BJ (cell line): ENCODE measurements at regions not wholly inside any gene's neighbourhood (a gene's known extent, or its start where the extent isn't known, plus 50 kb on each side); places are given as distances from the start of the nearest gene placed in this dataset.

ENCODE experiments used
- CTCF ChIA-PET: fragments of 350-600 bp; formaldehyde crosslinking; extraction: SDS; loops from one replicate; lab custom pipeline; 2021; ENCODE audit warnings: antibody characterized with exemption, inconsistent platforms; lab: Yijun Ruan, JAX
- POLR2A ChIA-PET: fragments of 300-600 bp; sonication (Branson Sonifier 250); formaldehyde crosslinking; extraction: SDS; loops from one replicate; lab custom pipeline; 2021; ENCODE audit warnings: antibody characterized with exemption; lab: Charles Lee
- DNase-seq: peaks from one replicate; pipeline ENCODE4 v3.0.0-alpha.2; 2011; ENCODE audit warnings: low read depth
- H3K27me3 ChIP-seq: 2 replicates; pipeline ENCODE4 v1.6.0; 2011; ENCODE audit warnings: low read length; ENCODE audit not compliant: control insufficient read depth, insufficient read depth
- H3K36me3 ChIP-seq: 2 replicates; pipeline ENCODE4 v1.5.1; 2011; ENCODE audit warnings: low read length; ENCODE audit not compliant: control insufficient read depth, insufficient read depth
- H3K4me3 ChIP-seq: 2 replicates; pipeline ENCODE4 v1.5.1; 2011; ENCODE audit warnings: low read depth, mild to moderate bottlenecking, control low read depth, low read length
- TF ChIP-seq, protein P1 (sequence below): IDR thresholded peaks from 2 replicates; pipeline ENCODE4 v1.5.1; 2011; ENCODE audit warnings: low read depth, mild to moderate bottlenecking, control low read depth, inconsistent platforms, low read length, moderate library complexity; ENCODE audit not compliant: insufficient read depth

DNA sequence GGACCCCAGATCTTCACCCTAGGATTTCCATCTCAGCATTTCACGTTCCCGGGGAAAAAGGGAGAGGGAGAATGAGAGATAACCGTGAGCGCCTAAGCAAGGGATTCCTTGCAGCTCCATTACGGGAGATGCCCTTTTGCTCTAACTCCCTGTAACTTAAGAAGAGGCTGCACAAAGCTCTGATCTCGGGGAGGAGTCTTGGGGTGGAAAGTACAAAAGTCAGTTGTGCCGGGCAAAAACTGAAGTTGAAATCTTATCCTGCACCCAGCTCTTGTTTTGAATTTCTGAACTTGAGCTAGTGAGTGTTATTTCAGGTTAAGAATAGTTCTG lies 256.4 kb upstream of the SOX21 start:
- ChIA-PET POLR2A (no interaction called here), CTCF (no interaction called here)
- H3K27me3 ChIP-seq, result peaks cover 35% of the 10 kb centered on the region
- H3K4me3 ChIP-seq, result no peak overlapping the region
- no peaks in the 10 kb centered on the region for H3K36me3 ChIP-seq
- TF ChIP-seq, protein P1, sequence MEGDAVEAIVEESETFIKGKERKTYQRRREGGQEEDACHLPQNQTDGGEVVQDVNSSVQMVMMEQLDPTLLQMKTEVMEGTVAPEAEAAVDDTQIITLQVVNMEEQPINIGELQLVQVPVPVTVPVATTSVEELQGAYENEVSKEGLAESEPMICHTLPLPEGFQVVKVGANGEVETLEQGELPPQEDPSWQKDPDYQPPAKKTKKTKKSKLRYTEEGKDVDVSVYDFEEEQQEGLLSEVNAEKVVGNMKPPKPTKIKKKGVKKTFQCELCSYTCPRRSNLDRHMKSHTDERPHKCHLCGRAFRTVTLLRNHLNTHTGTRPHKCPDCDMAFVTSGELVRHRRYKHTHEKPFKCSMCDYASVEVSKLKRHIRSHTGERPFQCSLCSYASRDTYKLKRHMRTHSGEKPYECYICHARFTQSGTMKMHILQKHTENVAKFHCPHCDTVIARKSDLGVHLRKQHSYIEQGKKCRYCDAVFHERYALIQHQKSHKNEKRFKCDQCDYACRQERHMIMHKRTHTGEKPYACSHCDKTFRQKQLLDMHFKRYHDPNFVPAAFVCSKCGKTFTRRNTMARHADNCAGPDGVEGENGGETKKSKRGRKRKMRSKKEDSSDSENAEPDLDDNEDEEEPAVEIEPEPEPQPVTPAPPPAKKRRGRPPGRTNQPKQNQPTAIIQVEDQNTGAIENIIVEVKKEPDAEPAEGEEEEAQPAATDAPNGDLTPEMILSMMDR, result no peak
- no peak for DNase-seq

DNA sequence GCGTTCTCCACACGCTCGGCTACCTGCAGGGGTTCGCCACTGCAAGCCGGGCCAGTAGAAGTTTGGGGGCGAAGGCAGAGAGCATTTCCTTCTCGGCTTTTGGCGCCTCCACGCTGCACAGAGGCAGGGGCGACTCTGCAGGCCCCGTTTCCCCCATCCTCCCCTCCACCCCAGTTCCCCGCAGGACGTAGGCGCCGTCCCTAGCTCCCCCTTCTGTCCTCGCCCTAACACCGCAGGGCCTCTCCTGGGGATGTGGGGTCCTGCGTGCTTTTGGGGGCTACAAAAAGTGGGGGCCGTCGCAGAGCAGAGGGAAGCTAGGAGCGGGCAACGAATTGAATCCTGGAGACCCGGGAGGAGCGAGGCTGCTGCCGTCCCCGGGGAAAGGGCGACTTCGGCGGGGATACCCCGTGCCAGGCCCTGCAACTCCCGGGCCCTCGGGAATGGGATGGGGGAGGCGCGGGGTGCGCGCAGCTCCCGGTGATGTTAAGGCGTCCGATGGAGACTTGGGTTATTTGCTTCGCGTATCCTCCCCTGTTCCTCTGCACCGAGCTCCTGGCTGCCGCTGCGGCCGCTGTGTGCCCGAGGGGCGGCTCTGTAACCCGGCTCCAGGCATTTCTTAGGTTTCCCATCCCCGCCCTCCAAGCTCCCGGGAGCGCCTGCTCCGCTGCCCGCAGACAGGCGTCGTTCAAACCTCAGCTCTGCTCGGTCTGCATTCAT lies 255.9 kb upstream of the SOX21 start:
- Histone ChIP-seq H3K4me3 (peak overlapping the region; percentile 11; the same call in 1 of the 2 replicates), H3K27me3 (peaks cover 37% of the 10 kb centered on the region), H3K36me3 (no peaks in the 10 kb centered on the region)
- ChIA-PET CTCF (no interaction called here), POLR2A (no interaction called here)
- TF ChIP-seq, protein P1, result peak; percentile 30
- no peak for DNase-seq

DNA sequence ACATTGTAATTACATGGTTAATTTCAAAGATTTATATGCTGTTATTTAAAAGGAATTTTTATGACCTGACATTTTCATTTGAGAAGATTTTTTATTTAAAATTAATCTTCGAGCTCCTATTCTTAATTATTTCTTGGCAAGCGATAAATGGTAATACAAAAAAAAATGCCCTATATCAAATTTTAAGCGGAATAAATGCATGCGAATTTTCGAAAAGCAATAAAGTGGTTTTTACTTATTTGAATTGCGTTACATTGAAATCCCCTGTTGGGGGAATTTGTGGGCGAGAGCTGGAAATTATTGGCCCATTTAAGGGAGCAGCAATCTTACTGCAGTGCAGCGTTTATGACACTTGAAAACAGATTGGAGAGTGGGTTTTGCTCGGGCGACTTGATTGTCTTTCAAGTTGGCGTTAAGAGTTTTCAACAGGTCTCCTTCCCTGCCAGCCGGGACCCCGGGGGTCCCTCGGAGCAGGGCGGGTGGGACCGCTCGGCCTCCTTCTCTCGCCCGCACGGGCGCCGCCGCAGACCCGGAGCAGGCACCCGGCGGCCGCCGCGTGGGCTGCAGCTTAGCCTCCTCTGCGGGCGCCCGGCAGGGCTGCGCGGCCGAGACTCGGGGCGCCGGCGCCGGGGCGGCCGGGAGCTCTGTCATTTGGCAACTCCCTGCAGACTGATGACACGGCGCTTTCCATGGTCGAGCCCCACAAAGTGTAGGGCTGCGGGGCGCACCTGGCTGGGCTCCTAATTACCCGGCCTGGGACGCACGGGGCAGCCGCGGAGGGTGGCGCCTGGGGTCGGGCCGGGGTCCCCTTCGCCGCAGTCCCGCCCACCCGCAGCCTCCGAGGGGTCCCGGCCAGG lies 255.1 kb upstream of the SOX21 start:
- POLR2A ChIA-PET, result no interaction called here
- TF ChIP-seq, protein P1, result no peak
- no peak for DNase-seq
- Histone ChIP-seq H3K27me3 (peaks cover 37% of the 10 kb centered on the region), H3K36me3 (no peaks in the 10 kb centered on the region), H3K4me3 (peak overlapping the region; percentile 11)
- CTCF ChIA-PET, result no interaction called here

DNA sequence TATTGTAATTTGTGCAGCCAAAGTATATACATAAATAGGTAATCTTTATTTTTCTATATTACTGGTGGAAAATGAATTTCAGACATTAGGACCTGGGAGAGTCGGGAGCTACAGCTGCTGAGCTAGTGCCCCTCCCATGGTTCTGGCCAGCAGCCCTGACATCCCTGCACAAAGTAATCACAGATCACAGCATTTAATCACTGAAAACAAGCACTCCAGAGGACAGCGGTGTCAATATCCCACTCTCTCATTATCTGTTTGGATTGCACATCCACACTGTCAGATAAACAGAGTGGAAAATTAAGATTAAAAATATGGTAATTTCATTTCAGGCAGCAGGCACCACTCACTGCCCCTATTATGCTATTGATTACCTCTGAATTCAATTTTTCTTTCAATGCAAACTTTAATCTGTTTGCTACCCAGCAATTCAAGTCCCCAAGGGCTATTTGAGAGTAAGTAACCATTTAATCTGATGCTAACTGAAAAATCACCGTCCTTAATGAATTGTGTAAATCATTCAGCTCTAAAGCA lies 254.1 kb upstream of the SOX21 start:
- ChIA-PET POLR2A (no interaction called here), CTCF (no interaction called here)
- H3K27me3 ChIP-seq, result peaks cover 35% of the 10 kb centered on the region

More for the DNA sequence above, 254.1 kb upstream of the SOX21 start:
- H3K36me3 ChIP-seq, result no peaks in the 10 kb centered on the region
- no peak for DNase-seq
- H3K4me3 ChIP-seq, result no peak overlapping the region
- TF ChIP-seq, protein P1, result no peak
